HG02763 (cell line): ENCODE measurements at regions not wholly inside any gene's neighbourhood (a gene's known extent, or its start where the extent isn't known, plus 50 kb on each side); places are given as distances from the start of the nearest gene placed in this dataset.
"Not testable (repeated sequence)": the region's sequence is repeated elsewhere in the genome, so short reads cannot be mapped to it uniquely, and the experiment has no call there.

Experiments
- ATAC-seq: cut with Tn5 transposase; IDR thresholded peaks from one replicate; pipeline ENCODE4 v1.9.1; 2021; ENCODE audit warnings: mild to moderate bottlenecking, moderate library complexity; ENCODE audit not compliant: unreplicated experiment

GRCh38 chrX:139201924-139202323, 328.6 kb upstream of the F9 start:
- no peak for ATAC-seq

GRCh38 chrX:139200793-139201192, 329.7 kb upstream of the F9 start:
- no peak for ATAC-seq

GRCh38 chrX:139200346-139200745, 330.2 kb upstream of the F9 start:
- no peak for ATAC-seq

- no peak for ATAC-seq
Observed at GRCh38 chrX:139199933-139200332, 330.6 kb upstream of the F9 start.

GRCh38 chrX:139198936-139199335, 331.6 kb upstream of the F9 start:
- ATAC-seq: no peak

- ATAC-seq: no peak
Observed at GRCh38 chrX:139196890-139197289, 333.6 kb upstream of the F9 start.

- ATAC-seq: peak; percentile 63
Observed at GRCh38 chrX:139194571-139195280, 335.8 kb upstream of the F9 start.

GRCh38 chrX:139192386-139192961, 338.1 kb upstream of the F9 start:
- no peak for ATAC-seq

GRCh38 chrX:139191746-139192385, 338.7 kb upstream of the F9 start:
- ATAC-seq: no peak

GRCh38 chrX:139191286-139191685, 339.3 kb upstream of the F9 start:
- ATAC-seq: no peak

- ATAC-seq: no peak
Observed at GRCh38 chrX:139187738-139188137, 342.8 kb upstream of the F9 start.

GRCh38 chrX:139186991-139187390, 343.5 kb upstream of the F9 start:
- ATAC-seq: no peak

- no peak for ATAC-seq
Observed at GRCh38 chrX:139179592-139179991, 350.9 kb upstream of the F9 start.

GRCh38 chrX:139178980-139179379, 351.6 kb upstream of the F9 start:
- no peak for ATAC-seq

- no peak for ATAC-seq
Observed at GRCh38 chrX:139172731-139173130, 357.8 kb upstream of the F9 start.

GRCh38 chrX:139170526-139171173, 359.9 kb upstream of the F9 start:
- ATAC-seq: no peak

GRCh38 chrX:139167282-139167681, 363.3 kb upstream of the F9 start:
- no peak for ATAC-seq

GRCh38 chrX:139158256-139158655, 372.3 kb upstream of the F9 start:
- ATAC-seq: no peak

GRCh38 chrX:139156356-139156755, 374.2 kb upstream of the F9 start:
- no peak for ATAC-seq

- not testable (repeated sequence) for ATAC-seq
Observed at GRCh38 chrX:139146625-139147024, 383.9 kb upstream of the F9 start.

GRCh38 chrX:139141370-139141769, 389.2 kb upstream of the F9 start:
- ATAC-seq: no peak

GRCh38 chrX:139134316-139134715, 396.2 kb upstream of the F9 start:
- ATAC-seq: no peak
